GM23338 (cell line): ENCODE measurements at regions not wholly inside any gene's neighbourhood (a gene's known extent, or its start where the extent isn't known, plus 50 kb on each side); places are given as distances from the start of the nearest gene placed in this dataset.

Source experiments
- ATAC-seq: fragments of 200-7000 bp; cut with Tn5 transposase; 3 replicates; pipeline ENCODE4 v1.9.1; 2020
- DNase-seq: peaks from one replicate; pipeline ENCODE4 v3.0.0-alpha.2; 2015; ENCODE audit warnings: low spot score
- H2AFZ ChIP-seq: fragments of 200-600 bp; sonication (generic); 2 replicates; pipeline ENCODE4 v1.8.0; 2016; ENCODE audit warnings: antibody characterized with exemption, mild to moderate bottlenecking, moderate library complexity
- H3F3A ChIP-seq: fragments of 200-600 bp; sonication (generic); replicated peaks from 2 replicates; pipeline ENCODE4 v1.8.0; 2017; ENCODE audit warnings: antibody characterized with exemption, mixed run types, low read depth
- H3K27ac ChIP-seq: fragments of 200-600 bp; sonication (generic); 2 replicates; pipeline ENCODE4 v1.6.1; 2016; ENCODE audit warnings: low read depth
- H3K27me3 ChIP-seq: fragments of 200-600 bp; sonication (generic); 2 replicates; pipeline ENCODE4 v1.8.0; 2016; ENCODE audit warnings: mild to moderate bottlenecking, mixed run types, moderate library complexity; ENCODE audit not compliant: insufficient read depth
- H3K36me3 ChIP-seq: fragments of 200-600 bp; sonication (generic); 2 replicates; pipeline ENCODE4 v1.8.0; 2016; ENCODE audit warnings: mild to moderate bottlenecking; ENCODE audit not compliant: insufficient read depth
- H3K4me1 ChIP-seq: fragments of 200-600 bp; sonication (generic); 2 replicates; pipeline ENCODE4 v1.8.0; 2016; ENCODE audit warnings: mild to moderate bottlenecking, moderate library complexity; ENCODE audit not compliant: insufficient read depth
- H3K4me2 ChIP-seq: fragments of 200-600 bp; sonication (generic); 2 replicates; pipeline ENCODE4 v1.7.1; 2017; ENCODE audit warnings: mixed run types
- H3K4me3 ChIP-seq: fragments of 200-600 bp; sonication (generic); 2 replicates; pipeline ENCODE4 v1.6.1; 2016; ENCODE audit warnings: mixed run types
- H3K79me2 ChIP-seq: fragments of 200-600 bp; sonication (generic); replicated peaks from 2 replicates; pipeline ENCODE4 v1.8.0; 2017; ENCODE audit warnings: mild to moderate bottlenecking; ENCODE audit not compliant: insufficient read depth
- H3K9me2 ChIP-seq: fragments of 200-600 bp; sonication (generic); 2 replicates; pipeline ENCODE4 v1.8.0; 2017; ENCODE audit not compliant: insufficient read depth
- H4K20me1 ChIP-seq: fragments of 200-600 bp; sonication (generic); replicated peaks from 2 replicates; pipeline ENCODE4 v1.8.0; 2017; ENCODE audit warnings: mild to moderate bottlenecking; ENCODE audit not compliant: insufficient read depth
- H3K27ac Mint-ChIP-seq: 2 replicates; pipeline ENCODE4 v1.8.0; 2020; ENCODE audit warnings: inconsistent platforms, mild to moderate bottlenecking, moderate library complexity, mixed read lengths
- H3K27me3 Mint-ChIP-seq: 3 replicates; pipeline ENCODE4 v1.8.0; 2022; ENCODE audit warnings: low read depth, mild to moderate bottlenecking, moderate library complexity, mixed read lengths, inconsistent platforms; ENCODE audit not compliant: insufficient read depth, poor library complexity
- H3K36me3 Mint-ChIP-seq: 3 replicates; pipeline ENCODE4 v1.8.0; 2021; ENCODE audit warnings: low read depth, mild to moderate bottlenecking, inconsistent platforms, moderate library complexity, mixed read lengths
- H3K4me1 Mint-ChIP-seq: 3 replicates; pipeline ENCODE4 v1.8.0; 2020; ENCODE audit warnings: mild to moderate bottlenecking, inconsistent platforms, mixed read lengths
- H3K4me3 Mint-ChIP-seq: 3 replicates; pipeline ENCODE4 v1.8.0; 2021; ENCODE audit warnings: moderate library complexity, mild to moderate bottlenecking, inconsistent platforms, mixed read lengths
- H3K9me3 Mint-ChIP-seq: 3 replicates; pipeline ENCODE4 v1.8.0; 2020; ENCODE audit warnings: moderate library complexity, mild to moderate bottlenecking, inconsistent platforms, mixed read lengths
- CTCF ChIP-seq, 2 experiments: fragments of 200-600 bp in 1 of 2; sonication (generic) in 1 of 2; conservative IDR thresholded peaks; 2 replicates each; pipeline versions ENCODE4 v1.5.1 to v1.6.1; 2016 to 2017; ENCODE audit warnings: antibody characterized with exemption in 2 of 2, low read depth in 2 of 2, mild to moderate bottlenecking in 2 of 2, moderate library complexity in 1 of 2
- EZH2phosphoT487 ChIP-seq: fragments of 200-600 bp; sonication (generic); IDR thresholded peaks from one replicate; pipeline ENCODE4 v1.8.1; 2018; ENCODE audit warnings: antibody characterized with exemption; ENCODE audit not compliant: unreplicated experiment
- JUNB ChIP-seq: IDR thresholded peaks from one replicate; pipeline ENCODE4 v1.6.1; 2016; ENCODE audit warnings: antibody characterized with exemption; ENCODE audit not compliant: unreplicated experiment
- ZNF331 ChIP-seq: fragments of 250-450 bp; sonication (Bioruptor Pico); IDR thresholded peaks from 2 replicates; pipeline ENCODE4 v1.5.0; 2020; ENCODE audit warnings: low read depth, mild to moderate bottlenecking, moderate library complexity
- ZNF462 ChIP-seq: fragments of 250-450 bp; sonication (Bioruptor Pico); IDR thresholded peaks from 2 replicates; pipeline ENCODE4 v1.5.0; 2020; ENCODE audit warnings: mild to moderate bottlenecking, moderate library complexity

- H3K4me3 Mint-ChIP-seq, result no peak overlapping the region
- no peak overlapping the region for H3K27ac Mint-ChIP-seq
- H3K4me1 ChIP-seq, result no peaks in the 10 kb centered on the region
- no peak overlapping the region for H3K27ac ChIP-seq
- H4K20me1 ChIP-seq, result no peaks in the 10 kb centered on the region
- no peak for DNase-seq
- H3K9me3 Mint-ChIP-seq, result peaks cover 16% of the 10 kb centered on the region
- H2AFZ ChIP-seq, result 0 out of 2 replicates have a peak overlapping the region, but pooled peaks have one; percentile 56
- H3K27me3 ChIP-seq, result no peaks in the 10 kb centered on the region
- no peak overlapping the region for H3K4me2 ChIP-seq
- peaks cover 2% of the 10 kb centered on the region for H3K27me3 Mint-ChIP-seq
- no peak overlapping the region for H3K4me3 ChIP-seq
- no peaks in the 10 kb centered on the region for H3F3A ChIP-seq
- TF ChIP-seq ZNF331 (CRISPR knock-in tag) (no peak), EZH2phosphoT487 (no peak), CTCF (conservative IDR thresholded peaks at IDR 0.05; ENCODE audit: low read depth in 2 of 2) (no peak)
- H3K9me2 ChIP-seq, result no peaks in the 10 kb centered on the region
- H3K36me3 Mint-ChIP-seq, result peaks cover 10% of the 10 kb centered on the region
- H3K79me2 ChIP-seq, result no peaks in the 10 kb centered on the region
- no peaks in the 10 kb centered on the region for H3K36me3 ChIP-seq
- no peak for ATAC-seq
- no peaks in the 10 kb centered on the region for H3K4me1 Mint-ChIP-seq
Measured at GRCh38 chr2:122135021-122135937, 379.8 kb downstream of the TSN start.

- peak; percentile 81; the same call in 1 of the 2 replicates for TF ChIP-seq ZNF462 (CRISPR knock-in tag)
- TF ChIP-seq JUNB, result no peak
- TF ChIP-seq CTCF (conservative IDR thresholded peaks at IDR 0.05; ENCODE audit: low read depth in 2 of 2), result peak; percentile 66 to 77
- Histone ChIP-seq H3K36me3 (no peaks in the 10 kb centered on the region), H3K27ac (no peak overlapping the region), H3K27me3 (no peaks in the 10 kb centered on the region), H3K4me3 (no peak overlapping the region), H3K79me2 (no peaks in the 10 kb centered on the region), H3F3A (no peaks in the 10 kb centered on the region), H3K4me1 (no peaks in the 10 kb centered on the region), H3K4me2 (no peak overlapping the region), H2AFZ (0 out of 2 replicates have a peak overlapping the region, but pooled peaks have one; percentile 56), H4K20me1 (no peaks in the 10 kb centered on the region), H3K9me2 (no peaks in the 10 kb centered on the region)
- Mint-ChIP-seq H3K27me3 (peaks cover 2% of the 10 kb centered on the region), H3K36me3 (peaks cover 3% of the 10 kb centered on the region; the same call in 1 of the 3 replicates), H3K9me3 (peaks cover 10% of the 10 kb centered on the region; the same call in 2 of the 3 replicates), H3K4me1 (no peaks in the 10 kb centered on the region), H3K27ac (no peak overlapping the region), H3K4me3 (no peak overlapping the region)
- peak; percentile 76 for DNase-seq
- ATAC-seq, result peak; percentile 83
Measured at GRCh38 chr2:122136056-122136455, 380.6 kb downstream of the TSN start.
